KBM-7 (cell line): ENCODE measurements at regions not wholly inside any gene's neighbourhood (a gene's known extent, or its start where the extent isn't known, plus 50 kb on each side); places are given as distances from the start of the nearest gene placed in this dataset.
"Not testable (repeated sequence)": the region's sequence is repeated elsewhere in the genome, so short reads cannot be mapped to it uniquely, and the experiment has no call there.

Experiments
- DNase-seq: peaks from one replicate; pipeline ENCODE4 v3.0.0-alpha.2; 2015
- in situ Hi-C: fragments of 300-500 bp; cut with MboI; formaldehyde crosslinking; loops from 2 replicates; pipeline ENCODE4 v1.14.3; 2020; ENCODE audit warnings: low sequenced_read_pairs, low pct_unique_long_range_greater_than_20kb, mixed read lengths

DNA sequence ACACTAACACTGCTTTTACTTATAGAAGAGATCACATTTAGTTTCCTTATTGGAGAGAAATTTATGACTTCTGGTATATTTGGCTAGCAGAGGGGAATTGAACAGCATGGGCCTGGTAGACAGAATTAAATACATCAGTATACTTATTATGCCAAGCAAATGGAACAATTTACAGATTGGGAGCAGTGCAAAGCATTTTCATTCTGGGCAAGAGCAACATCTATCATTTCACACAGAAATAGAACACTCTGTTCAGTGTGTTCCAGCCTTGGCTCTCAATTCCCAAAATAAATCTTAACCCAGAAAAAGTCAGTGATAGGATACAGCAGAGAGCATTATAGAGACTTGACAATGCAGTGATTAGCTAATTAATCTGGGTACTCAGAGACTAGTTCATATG lies 604.0 kb upstream of the SLITRK6 start:
- in situ Hi-C loops, result no loop called here
- DNase-seq, result no peak

DNA sequence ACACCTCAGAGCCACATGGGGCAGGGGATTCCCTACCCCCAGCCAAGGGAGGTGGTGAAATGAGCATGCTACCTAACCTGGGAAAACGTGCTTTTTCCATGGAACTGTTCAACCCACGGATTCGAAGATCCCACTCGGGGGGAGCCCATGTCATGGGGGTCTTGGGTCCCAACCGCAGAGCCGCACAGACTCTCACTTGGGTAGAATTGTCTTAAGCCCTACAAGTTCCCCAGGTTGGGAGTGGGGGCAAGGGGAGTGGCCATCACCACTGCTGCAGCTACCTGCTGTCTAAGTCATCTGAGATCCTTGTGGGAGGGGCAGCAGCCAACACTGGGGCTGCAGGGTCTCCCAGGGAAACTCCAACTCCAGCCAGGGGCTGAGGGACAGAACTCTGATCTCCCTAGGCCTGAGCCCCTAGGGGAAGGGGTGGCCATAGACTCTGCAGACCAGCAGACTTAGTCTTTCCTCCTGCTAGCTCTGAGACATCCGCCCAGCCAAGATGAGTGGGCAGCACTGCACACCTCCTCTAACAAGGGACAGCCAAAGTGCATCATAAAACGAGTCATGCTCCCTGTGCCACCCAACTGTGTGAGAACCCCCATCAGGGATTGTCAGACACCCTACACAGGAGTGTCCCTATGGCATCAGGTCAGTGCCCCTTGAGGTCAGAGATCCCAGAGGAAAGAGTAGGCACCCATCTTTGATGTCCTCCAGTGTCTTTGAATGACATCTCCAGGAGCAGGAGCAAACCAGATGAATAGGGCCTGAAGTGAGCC lies 610.4 kb upstream of the SLITRK6 start:
- DNase-seq, result no peak
- in situ Hi-C loops, result no loop called here

DNA sequence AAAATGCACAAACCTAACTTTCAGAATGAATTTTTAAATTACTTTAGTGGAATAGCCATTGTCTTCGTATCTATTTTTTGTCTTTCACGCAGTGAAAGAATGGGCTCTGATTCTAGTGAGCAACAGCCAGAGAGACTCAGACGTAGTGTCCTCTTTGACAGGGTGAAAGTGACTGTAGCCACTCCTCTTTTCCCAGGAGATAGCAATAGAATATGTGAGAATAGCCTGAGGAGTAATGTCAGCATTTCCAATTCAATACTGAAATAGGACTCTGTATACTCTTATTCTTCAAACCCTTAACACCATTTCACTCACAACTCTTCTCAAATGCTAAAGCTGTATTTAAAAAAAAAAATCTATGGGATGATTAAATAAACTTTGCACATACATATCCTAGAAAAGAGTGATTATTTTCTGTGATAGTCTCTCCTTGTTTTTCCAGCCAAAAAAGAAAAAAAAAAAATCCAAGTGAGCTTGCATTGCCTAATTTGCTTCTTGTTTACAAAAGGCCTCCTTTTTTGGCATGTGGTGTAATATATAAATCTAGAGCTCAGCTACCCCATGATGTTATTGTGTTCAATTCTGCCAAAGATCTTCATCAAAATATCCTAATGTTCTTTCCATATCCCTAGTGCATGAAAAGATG lies 626.1 kb upstream of the SLITRK6 start:
- no peak for DNase-seq
- in situ Hi-C loops, result no loop called here

DNA sequence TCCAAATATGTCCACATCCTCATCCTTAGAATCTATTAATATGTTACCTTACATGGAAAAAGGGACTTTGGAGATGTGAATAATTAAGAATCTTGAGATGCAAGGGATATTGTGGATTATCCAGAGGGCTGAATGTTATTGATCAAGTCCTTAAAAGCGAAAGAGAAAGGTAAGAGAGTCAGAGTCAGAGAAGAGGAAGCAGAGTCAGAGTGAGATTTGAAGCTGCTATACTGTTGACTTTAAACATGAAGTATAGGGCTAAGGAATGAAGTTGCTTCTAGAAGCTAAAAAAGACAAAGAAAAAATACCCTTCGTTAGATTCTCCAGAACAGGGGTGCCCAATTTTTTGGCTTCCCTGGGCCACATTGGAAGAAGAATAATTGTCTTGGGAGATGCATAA lies 627.2 kb upstream of the SLITRK6 start:
- in situ Hi-C loops, result no loop called here
- DNase-seq, result no peak

DNA sequence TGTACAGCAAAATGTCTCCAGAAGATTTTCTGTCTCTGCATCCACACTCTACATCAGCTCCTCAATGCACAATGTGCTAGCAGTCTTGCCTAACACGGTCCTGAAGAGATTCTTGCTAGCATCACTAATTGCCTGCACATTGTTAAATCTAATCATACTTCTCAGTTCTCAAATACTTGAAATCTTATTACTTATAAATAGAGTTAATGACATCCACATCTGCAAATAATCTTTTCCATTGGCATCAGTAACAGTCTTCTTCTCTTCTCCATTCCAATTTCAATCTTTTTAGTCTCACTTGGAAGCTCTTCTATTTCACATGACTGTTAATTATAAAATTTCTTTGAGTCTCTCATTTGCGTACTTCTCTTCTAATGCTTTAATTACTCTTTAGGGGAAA lies 630.5 kb upstream of the SLITRK6 start:
- in situ Hi-C loops, result no loop called here
- no peak for DNase-seq

DNA sequence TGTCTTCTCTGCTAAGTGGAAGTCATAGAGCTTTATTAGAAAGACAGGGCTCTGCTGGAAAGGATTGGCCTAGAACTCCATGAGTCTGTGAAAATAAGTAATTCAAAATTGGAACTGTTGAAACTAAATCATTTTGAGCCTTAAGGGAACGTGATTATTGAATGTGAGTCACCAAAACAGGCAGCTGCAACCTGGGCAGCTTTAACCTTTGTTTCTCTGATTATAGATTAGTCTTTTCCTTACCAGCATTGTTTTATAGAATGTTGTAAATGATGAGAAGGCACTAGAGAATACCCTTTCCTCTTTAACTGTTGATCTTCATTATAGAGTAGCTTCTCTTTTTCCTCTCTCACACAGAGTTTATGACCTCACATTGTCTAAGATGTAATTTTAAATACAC lies 638.8 kb upstream of the SLITRK6 start:
- DNase-seq, result no peak
- in situ Hi-C loops, result no loop called here

DNA sequence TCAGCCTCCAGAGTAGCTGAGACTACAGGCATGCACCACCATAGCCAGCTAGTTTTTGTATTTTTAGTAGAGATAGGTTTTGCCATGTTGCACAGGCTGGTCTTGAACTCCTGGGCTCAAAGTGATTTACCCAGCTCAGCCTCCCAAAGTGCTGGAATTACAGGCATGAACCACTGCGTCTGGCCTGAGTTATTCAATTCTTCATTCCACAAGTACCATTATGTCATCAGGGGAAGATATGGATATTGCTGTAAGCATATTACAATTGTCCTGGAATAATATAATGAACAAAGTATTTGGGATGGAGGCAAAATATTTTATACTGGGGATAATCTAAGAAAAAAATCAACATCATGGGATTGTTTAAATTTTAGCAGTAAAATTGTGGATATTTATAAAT lies 646.0 kb upstream of the SLITRK6 start:
- in situ Hi-C loops, result no loop called here
- DNase-seq, result no peak

DNA sequence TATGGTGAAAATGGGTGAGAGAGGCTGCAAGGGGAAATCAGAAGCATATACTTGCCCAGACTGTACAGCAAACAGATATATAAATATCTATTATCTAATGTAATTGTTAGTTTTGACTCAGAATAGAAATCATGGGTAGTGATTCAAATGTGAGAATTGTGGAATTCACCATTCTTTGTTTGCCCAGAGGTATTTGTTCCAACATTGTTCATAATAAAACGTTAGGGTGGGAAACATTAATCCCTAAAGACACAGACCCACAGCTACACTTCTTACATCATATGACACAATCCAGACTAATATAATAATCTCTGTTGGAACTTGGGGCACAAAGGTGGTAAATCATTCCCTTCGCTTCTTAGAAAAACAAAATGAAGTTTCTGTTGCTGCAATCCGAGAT lies 646.5 kb upstream of the SLITRK6 start:
- no peak for DNase-seq

DNA sequence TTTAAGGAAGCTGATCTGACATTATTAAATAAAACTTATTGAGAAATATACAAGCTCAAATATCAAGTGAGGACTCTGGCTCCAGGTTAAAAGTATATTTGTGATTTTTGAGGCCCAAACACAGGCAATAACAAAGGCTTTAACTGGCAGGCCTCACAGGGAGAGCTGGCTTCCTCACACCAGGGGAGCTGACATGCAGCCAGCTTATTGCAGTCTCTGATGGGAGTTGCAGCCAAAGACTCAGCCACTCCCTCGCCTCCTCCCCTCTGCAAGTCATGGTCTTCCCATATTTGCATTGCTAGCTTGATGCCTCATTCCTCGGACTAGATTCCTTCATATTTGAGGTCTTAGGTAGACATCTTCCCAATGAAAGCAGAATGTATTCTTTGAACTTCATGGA lies 647.1 kb upstream of the SLITRK6 start:
- DNase-seq, result no peak
- in situ Hi-C loops, result no loop called here

More for the DNA sequence above, 646.5 kb upstream of the SLITRK6 start:
- in situ Hi-C loops, result no loop called here

DNA sequence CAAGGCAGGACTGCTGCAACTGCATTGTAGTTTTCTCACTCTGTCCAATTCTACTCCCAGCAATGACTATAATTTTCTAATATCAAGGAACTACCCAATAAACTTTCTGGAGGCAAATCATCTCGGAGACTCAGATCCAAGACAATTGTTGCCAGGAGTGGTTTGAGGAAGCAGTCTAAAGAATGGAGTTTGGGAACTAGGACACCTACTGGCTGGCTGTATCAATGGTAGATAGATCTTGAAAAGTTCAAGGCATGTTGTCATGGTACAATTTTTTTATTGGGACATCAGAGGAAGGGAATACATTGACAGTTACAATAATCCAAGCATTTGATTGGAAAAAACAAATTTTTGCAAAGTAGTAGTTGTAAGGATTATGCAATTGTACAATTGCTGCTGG lies 648.3 kb upstream of the SLITRK6 start:
- no peak for DNase-seq

DNA sequence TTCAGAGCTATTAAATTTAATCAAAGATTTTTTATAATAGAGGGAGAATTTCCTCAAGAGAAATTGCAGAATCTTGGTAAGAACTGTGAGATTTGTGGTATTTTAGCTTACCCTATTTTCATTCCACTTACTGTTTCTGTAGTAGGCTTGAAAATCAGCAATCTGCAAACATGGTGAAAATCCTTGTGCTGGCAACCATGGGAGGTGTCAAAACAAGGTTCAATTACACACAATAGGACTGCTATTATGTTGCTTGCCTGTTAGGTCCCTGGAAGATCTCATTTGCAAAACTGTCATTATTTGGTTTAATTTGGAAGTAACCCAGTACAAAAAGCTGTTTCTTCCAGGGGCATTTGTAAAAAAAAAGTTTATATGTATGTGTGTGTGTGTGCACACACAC lies 662.8 kb upstream of the SLITRK6 start:
- in situ Hi-C loops, result no loop called here
- no peak for DNase-seq

More for the DNA sequence above, 648.3 kb upstream of the SLITRK6 start:
- in situ Hi-C loops, result no loop called here

DNA sequence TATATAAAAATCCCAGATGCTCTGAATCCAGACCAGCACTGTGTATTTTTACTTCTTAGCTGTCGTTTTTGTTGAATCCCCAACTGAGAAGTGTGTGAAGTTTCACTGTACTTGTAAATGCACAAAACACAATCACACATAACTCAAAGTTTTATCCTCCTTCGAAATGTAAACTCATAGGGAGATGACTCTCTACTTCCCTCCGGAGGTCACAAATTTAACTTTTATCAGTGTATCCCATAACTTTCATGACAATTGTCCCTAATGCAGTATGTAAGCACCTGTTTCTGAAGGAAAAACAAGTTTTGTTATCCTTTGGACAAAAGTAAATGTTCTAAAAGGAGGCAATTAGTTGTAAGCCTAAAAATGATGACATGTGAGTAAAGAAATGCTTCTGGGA lies 665.0 kb upstream of the SLITRK6 start:
- in situ Hi-C loops, result no loop called here
- no peak for DNase-seq

DNA sequence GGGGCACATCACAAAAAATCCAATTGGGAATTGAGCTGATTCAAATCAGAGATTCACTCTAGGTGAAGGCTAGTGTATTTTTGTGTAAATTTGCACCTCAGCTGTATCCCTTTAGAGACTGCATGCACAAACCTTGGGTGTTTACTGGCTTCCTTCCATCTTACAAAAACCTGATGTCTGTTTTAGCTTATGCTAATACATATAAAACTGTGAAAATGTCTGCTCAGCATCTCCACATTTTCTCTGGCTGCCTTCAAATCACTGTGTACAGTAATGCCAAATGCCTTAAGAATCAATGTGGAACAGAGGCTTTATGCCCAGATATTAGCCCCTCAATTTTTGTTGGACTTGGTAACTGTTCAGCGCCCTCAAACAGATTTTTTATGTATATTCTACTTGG lies 675.8 kb upstream of the SLITRK6 start:
- in situ Hi-C loops, result no loop called here
- DNase-seq, result no peak

DNA sequence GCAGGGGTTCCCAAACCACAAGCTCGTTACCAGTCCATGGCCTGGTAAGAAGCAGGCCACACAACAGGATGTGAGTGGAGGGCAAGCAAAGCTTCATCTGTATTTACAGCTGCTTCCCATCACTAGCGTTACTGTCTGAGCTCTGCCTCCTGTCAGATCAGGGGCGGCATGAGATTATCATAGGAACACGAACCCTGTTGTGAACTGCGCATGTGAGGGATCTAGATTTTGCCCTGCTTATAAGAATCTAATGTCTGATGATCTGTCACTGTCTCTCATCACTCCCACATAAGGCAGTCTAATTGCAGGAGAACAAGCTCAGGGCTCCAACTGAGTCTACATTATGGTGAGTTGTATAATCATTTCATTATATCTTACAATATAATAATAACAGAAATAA lies 677.4 kb upstream of the SLITRK6 start:
- in situ Hi-C loops, result no loop called here

DNA sequence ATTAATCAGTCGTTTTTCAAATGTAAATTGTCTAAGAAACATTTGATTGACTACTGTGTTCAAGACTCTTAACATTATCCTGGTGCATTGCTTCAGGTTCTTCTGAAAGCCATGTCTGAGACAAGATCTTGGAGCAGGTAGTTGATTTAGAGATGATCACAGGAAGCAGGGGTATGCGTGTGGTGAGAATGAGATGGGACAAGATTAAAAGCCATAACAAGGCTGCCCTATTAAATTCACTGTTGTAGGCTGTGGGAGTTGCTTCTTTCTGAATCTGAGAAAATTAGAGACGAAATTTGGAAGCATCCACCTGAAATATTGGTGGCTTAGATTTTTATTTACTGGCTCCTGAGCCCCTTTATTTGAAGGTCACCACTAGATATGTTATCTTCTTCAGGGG lies 687.4 kb upstream of the SLITRK6 start:
- DNase-seq, result no peak
- in situ Hi-C loops, result no loop called here

More for the DNA sequence above, 677.4 kb upstream of the SLITRK6 start:
- DNase-seq, result no peak

DNA sequence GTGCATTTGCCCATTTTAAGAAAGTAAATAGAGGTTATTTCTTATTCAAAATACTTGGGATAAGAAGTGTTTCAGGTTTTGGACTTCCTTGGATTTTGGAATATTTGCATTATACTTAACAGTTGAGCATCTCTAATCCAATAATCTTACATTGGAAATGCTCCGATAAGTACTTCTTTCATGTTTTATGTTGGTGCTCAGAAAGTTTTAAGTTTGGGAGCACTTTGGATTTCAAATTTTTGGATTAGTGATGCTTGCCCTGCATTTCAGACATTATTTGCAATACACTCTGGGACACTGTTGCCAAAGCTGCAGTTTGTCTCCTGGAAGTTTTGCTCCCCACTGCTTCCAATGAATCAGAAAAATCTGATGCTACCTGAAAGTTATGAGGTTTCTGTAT lies 691.9 kb upstream of the SLITRK6 start:
- DNase-seq, result no peak
- in situ Hi-C loops, result no loop called here

DNA sequence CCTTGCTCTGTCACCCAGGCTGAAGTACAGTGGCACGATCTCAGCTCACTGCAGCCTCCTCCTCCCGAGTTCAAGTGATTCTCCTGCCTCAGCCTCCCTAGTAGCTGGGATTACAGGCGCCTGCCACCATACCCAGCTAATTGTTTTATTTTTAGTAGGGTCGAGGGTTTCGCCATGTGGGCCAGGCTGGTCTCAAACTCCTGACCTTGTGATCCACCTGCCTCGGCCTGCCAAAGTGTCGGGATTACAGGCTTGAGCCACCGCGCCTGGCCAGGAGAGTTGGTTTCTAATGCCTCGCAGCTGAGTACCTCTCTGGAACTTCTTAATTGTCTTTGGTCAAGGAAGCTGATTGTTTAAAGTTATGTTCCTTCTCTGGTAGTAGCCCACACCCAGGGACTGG lies 702.7 kb upstream of the SLITRK6 start:
- DNase-seq, in situ Hi-C loops: not testable (repeated sequence)

DNA sequence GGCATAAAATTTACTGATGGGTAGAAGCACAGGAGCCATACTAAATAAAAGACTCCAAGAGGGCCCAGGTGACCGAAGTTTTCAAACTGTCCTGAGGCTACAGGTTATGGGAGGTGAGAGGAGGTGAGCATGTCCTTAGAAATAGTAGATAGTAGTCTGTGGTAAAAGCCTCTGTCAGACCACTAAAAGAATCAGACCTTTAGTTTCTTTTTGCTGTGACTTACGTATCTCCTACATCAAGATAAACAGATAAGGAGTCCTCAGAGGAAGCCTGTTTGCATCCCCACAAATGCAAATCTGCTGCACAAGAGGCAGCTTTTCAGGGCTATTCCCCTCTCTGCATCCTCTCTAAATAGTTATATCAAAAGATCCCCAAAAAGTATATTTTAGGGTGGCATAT lies 711.6 kb upstream of the SLITRK6 start:
- in situ Hi-C loops, result no loop called here
- DNase-seq, result no peak

DNA sequence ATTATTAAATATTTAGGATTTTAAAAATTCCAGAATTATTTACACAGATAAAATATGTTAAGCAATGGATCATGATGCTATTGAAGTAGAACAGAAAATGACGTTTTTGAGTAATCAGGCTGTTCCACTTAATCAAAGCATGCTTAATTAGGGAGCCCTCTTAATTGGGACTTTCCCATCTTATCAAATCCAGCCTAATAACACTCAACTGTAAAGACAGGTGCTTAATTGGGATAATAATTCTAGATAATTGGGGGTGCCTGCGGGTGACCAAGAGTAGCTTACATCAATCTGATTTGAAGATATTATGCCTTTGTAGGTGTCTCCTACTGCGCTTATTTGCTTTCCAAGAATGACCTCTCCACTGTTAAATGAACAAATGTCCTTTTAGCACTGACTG lies 742.2 kb upstream of the SLITRK6 start:
- DNase-seq, result no peak
- in situ Hi-C loops, result no loop called here

DNA sequence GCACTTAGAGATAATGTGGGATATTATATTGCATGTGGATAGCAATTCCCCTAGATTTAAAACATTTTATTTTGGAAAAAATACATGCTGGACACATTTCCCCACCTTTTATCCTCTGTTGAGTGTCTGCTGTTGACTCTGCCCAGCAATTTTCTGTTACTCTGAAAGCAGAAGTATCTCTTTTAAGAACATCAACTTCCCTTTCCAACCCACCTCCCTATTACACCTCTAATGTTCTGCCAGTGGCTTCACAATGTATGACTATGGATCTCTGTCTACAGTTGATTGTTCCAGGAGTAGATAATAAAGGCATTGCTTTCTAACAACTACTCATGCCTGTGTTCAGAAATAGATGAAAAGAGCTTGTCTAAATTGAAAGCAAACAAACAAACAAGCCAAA lies 754.8 kb upstream of the SLITRK6 start:
- in situ Hi-C loops, result no loop called here
- DNase-seq, result peak; percentile 57

DNA sequence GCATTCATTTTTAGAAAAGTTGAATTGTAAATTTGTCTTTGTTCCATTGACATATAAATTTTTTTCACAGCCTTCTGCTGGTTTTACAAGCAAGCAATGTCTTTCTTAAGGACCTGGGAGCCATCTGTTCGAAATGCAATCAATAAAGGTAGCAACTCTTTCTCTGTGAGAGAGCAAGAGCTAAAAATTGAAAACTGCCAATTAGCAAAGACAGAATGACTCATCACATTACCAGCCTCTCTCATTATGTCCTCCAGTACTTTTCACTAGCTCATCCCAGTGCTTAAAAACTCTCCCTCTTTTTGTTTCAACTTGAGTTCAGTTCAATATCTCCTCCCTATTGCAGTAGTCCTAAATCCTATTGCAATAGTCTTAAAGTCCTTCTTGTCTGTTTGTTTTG lies 760.7 kb upstream of the SLITRK6 start:
- in situ Hi-C loops, result no loop called here
- no peak for DNase-seq
